ENCODE measurements at regions not wholly inside any gene's neighbourhood (a gene's known extent, or its start where the extent isn't known, plus 50 kb on each side); places are given as distances from the start of the nearest gene placed in this dataset.

DNA sequence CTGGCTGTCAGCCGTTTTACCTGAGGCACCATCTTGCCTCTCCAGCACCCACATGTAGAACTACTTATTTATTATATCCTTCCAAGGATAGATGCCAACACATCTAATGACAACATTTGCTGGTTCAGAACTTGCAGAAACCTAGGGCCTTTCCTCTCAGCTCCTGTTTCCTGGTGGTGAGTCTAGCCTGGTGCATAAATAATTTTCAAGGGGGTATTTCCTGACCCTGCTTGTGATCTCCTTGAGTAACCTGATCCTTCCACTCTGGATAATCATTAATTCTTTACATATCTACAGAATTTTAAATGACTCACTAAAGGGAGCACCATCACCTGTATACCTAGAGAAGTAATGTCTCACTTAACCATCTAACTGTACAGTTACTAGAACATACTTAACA, 153.4 kb downstream of the PPARGC1A start:
- TF ChIP-seq, protein P1, sequence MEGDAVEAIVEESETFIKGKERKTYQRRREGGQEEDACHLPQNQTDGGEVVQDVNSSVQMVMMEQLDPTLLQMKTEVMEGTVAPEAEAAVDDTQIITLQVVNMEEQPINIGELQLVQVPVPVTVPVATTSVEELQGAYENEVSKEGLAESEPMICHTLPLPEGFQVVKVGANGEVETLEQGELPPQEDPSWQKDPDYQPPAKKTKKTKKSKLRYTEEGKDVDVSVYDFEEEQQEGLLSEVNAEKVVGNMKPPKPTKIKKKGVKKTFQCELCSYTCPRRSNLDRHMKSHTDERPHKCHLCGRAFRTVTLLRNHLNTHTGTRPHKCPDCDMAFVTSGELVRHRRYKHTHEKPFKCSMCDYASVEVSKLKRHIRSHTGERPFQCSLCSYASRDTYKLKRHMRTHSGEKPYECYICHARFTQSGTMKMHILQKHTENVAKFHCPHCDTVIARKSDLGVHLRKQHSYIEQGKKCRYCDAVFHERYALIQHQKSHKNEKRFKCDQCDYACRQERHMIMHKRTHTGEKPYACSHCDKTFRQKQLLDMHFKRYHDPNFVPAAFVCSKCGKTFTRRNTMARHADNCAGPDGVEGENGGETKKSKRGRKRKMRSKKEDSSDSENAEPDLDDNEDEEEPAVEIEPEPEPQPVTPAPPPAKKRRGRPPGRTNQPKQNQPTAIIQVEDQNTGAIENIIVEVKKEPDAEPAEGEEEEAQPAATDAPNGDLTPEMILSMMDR (IDR thresholded peaks at IDR 0.05): peak in 1 of 6 experiments; percentile 18
- TF ChIP-seq POLR2A (IDR thresholded peaks at IDR 0.05): no peak
